Trophoblast cell (in vitro differentiated cells and primary cell): ENCODE measurements at regions not wholly inside any gene's neighbourhood (a gene's known extent, or its start where the extent isn't known, plus 50 kb on each side); places are given as distances from the start of the nearest gene placed in this dataset.
"Not testable (repeated sequence)": the region's sequence is repeated elsewhere in the genome, so short reads cannot be mapped to it uniquely, and the experiment has no call there.

Experiments used
- DNase-seq, 2 donors: peaks; one replicate each; pipeline ENCODE4 v3.0.0-alpha.2; 2016
- H2AFZ ChIP-seq: 2 replicates; pipeline ENCODE4 v1.6.1; 2013; ENCODE audit warnings: low read length, moderate library complexity, mild to moderate bottlenecking; ENCODE audit not compliant: insufficient read depth, poor library complexity
- H2AK5ac ChIP-seq: 2 replicates; pipeline ENCODE4 v1.6.1; 2013; ENCODE audit warnings: mild to moderate bottlenecking, low read length
- H2BK120ac ChIP-seq: 2 replicates; pipeline ENCODE4 v1.6.1; 2013; ENCODE audit warnings: low read length, mild to moderate bottlenecking, moderate library complexity; ENCODE audit not compliant: insufficient read depth, poor library complexity
- H2BK12ac ChIP-seq: 2 replicates; pipeline ENCODE4 v1.6.1; 2013; ENCODE audit warnings: mild to moderate bottlenecking, low read length, moderate library complexity
- H2BK5ac ChIP-seq: 2 replicates; pipeline ENCODE4 v1.6.1; 2013; ENCODE audit warnings: low read length, low read depth, moderate library complexity, mild to moderate bottlenecking; ENCODE audit not compliant: poor library complexity
- H3K14ac ChIP-seq: 2 replicates; pipeline ENCODE4 v1.6.1; 2013; ENCODE audit warnings: mild to moderate bottlenecking, low read length
- H3K18ac ChIP-seq: 2 replicates; pipeline ENCODE4 v1.6.1; 2013; ENCODE audit warnings: mild to moderate bottlenecking, low read length
- H3K23ac ChIP-seq: 2 replicates; pipeline ENCODE4 v1.6.1; 2013; ENCODE audit warnings: low read length
- H3K27ac ChIP-seq: 2 replicates; pipeline ENCODE4 v1.5.1; 2013; ENCODE audit warnings: low read depth, mild to moderate bottlenecking, inconsistent platforms, low read length, moderate library complexity
- H3K27me3 ChIP-seq: 2 replicates; pipeline ENCODE4 v1.6.1; 2013; ENCODE audit warnings: inconsistent platforms, mild to moderate bottlenecking, low read length, moderate library complexity; ENCODE audit not compliant: insufficient read depth
- H3K36me3 ChIP-seq, 2 experiments: 1 replicate in 1 of 2; 2 replicates in 1 of 2; pipeline ENCODE4 v1.6.1; 2013; ENCODE audit warnings: low read length in 2 of 2, mild to moderate bottlenecking in 2 of 2, moderate library complexity in 1 of 2; ENCODE audit not compliant: insufficient read depth in 2 of 2, control insufficient read depth in 1 of 2
- H3K4ac ChIP-seq: 2 replicates; pipeline ENCODE4 v1.6.1; 2013; ENCODE audit warnings: low read depth, mild to moderate bottlenecking, low read length, moderate library complexity
- H3K4me1 ChIP-seq, 2 experiments: 1 replicate in 1 of 2; 2 replicates in 1 of 2; pipeline ENCODE4 v1.6.1; 2013; ENCODE audit warnings: low read length in 2 of 2, mild to moderate bottlenecking in 2 of 2, moderate library complexity in 1 of 2; ENCODE audit not compliant: insufficient read depth in 2 of 2, control insufficient read depth in 1 of 2
- H3K4me2 ChIP-seq: 2 replicates; pipeline ENCODE4 v1.6.1; 2013; ENCODE audit warnings: inconsistent platforms, mild to moderate bottlenecking, low read length, moderate library complexity
- H3K4me3 ChIP-seq: 2 replicates; pipeline ENCODE4 v1.5.1; 2013; ENCODE audit warnings: mild to moderate bottlenecking, low read depth, low read length, inconsistent platforms
- H3K79me1 ChIP-seq: one replicate; pipeline ENCODE4 v1.6.1; 2013; ENCODE audit warnings: low read length
- H3K79me2 ChIP-seq: 2 replicates; pipeline ENCODE4 v1.6.1; 2013; ENCODE audit warnings: low read length, mild to moderate bottlenecking; ENCODE audit not compliant: control insufficient read depth, insufficient read depth, poor library complexity
- H3K9ac ChIP-seq: 2 replicates; pipeline ENCODE4 v1.6.1; 2013; ENCODE audit warnings: mild to moderate bottlenecking, low read length
- H3K9me3 ChIP-seq: 2 replicates; pipeline ENCODE4 v1.6.1; 2013; ENCODE audit warnings: low read depth, mild to moderate bottlenecking, control low read depth, inconsistent platforms, low read length; ENCODE audit not compliant: insufficient read depth
- H4K12ac ChIP-seq: 2 replicates; pipeline ENCODE4 v1.6.1; 2013; ENCODE audit warnings: low read depth, mild to moderate bottlenecking, low read length, moderate library complexity
- H4K8ac ChIP-seq: 2 replicates; pipeline ENCODE4 v1.6.1; 2013; ENCODE audit warnings: low read depth, mild to moderate bottlenecking, low read length, moderate library complexity
- H4K91ac ChIP-seq: one replicate; pipeline ENCODE4 v1.6.1; 2013; ENCODE audit warnings: low read depth, mild to moderate bottlenecking, low read length, moderate library complexity
- WGBS: extraction: QIAGEN DNeasy Blood & Tissue Kit; methylation state at CpG from one replicate; pipeline ENCODE4 v1.1.7; 2013; ENCODE audit warnings: missing lambda C conversion rate; ENCODE audit not compliant: insufficient read length, insufficient coverage; ENCODE audit errors: extremely low coverage; 5-methylcytosine and 5-hydroxymethylcytosine counted together

GRCh38 chr11:97087419-97087818 is 697.6 kb downstream of the JRKL start:
- H3K18ac ChIP-seq = no peak overlapping the region
- no peaks in the 10 kb centered on the region for H3K9me3 ChIP-seq
- H3K79me2 ChIP-seq = no peaks in the 10 kb centered on the region
- H4K91ac ChIP-seq = no peak overlapping the region
- no peak overlapping the region for H3K14ac ChIP-seq
- no peak overlapping the region for H4K8ac ChIP-seq
- H3K9ac ChIP-seq = no peak overlapping the region
- H3K79me1 ChIP-seq = no peaks in the 10 kb centered on the region
- no peak overlapping the region for H2BK12ac ChIP-seq
- no peak overlapping the region for H3K4me3 ChIP-seq
- no peaks in the 10 kb centered on the region for H3K36me3 ChIP-seq
- H3K4ac ChIP-seq = no peak overlapping the region
- no peaks in the 10 kb centered on the region for H3K4me1 ChIP-seq
- no peak overlapping the region for H4K12ac ChIP-seq
- no peak overlapping the region for H2BK5ac ChIP-seq
- no peak overlapping the region for H2AK5ac ChIP-seq
- H2BK120ac ChIP-seq = no peak overlapping the region
- no peak overlapping the region for H2AFZ ChIP-seq
- no peaks in the 10 kb centered on the region for H3K27me3 ChIP-seq
- WGBS = no CpG with 5 or more reads among the region's 2 CpGs
- DNase-seq = no peak
- no peak overlapping the region for H3K27ac ChIP-seq
- no peak overlapping the region for H3K23ac ChIP-seq
- H3K4me2 ChIP-seq = no peak overlapping the region

- Histone ChIP-seq H3K9ac (no peak overlapping the region), H3K4me2 (no peak overlapping the region), H4K12ac (no peak overlapping the region), H2BK12ac (no peak overlapping the region), H3K23ac (no peak overlapping the region), H3K36me3 (no peaks in the 10 kb centered on the region), H3K27ac (no peak overlapping the region), H4K91ac (no peak overlapping the region), H3K79me1 (no peaks in the 10 kb centered on the region), H3K4ac (no peak overlapping the region), H3K4me1 (peaks cover 0 to 1% of the 10 kb centered on the region in 2 experiments), H2BK5ac (no peak overlapping the region), H3K18ac (no peak overlapping the region), H3K4me3 (no peak overlapping the region), H2AK5ac (no peak overlapping the region), H3K14ac (no peak overlapping the region), H3K27me3 (no peaks in the 10 kb centered on the region), H3K79me2 (no peaks in the 10 kb centered on the region), H3K9me3 (no peaks in the 10 kb centered on the region), H2AFZ (no peak overlapping the region), H4K8ac (no peak overlapping the region), H2BK120ac (no peak overlapping the region)
- no peak for DNase-seq
- no CpG with 5 or more reads among the region's 1 CpG for WGBS
These were observed 703.0 kb downstream of the JRKL start for GRCh38 chr11:97092823-97093222.

- not testable (repeated sequence) for H2BK12ac ChIP-seq, H3K4ac ChIP-seq, H3K23ac ChIP-seq, H4K8ac ChIP-seq, H3K14ac ChIP-seq, H3K4me2 ChIP-seq, H3K4me1 ChIP-seq, H2BK5ac ChIP-seq, H3K36me3 ChIP-seq, H3K27me3 ChIP-seq, H4K91ac ChIP-seq, H3K9ac ChIP-seq, H4K12ac ChIP-seq, H3K27ac ChIP-seq, DNase-seq, H3K79me2 ChIP-seq, H3K4me3 ChIP-seq, H2AFZ ChIP-seq, H2BK120ac ChIP-seq, H3K18ac ChIP-seq, H3K9me3 ChIP-seq, H3K79me1 ChIP-seq, H2AK5ac ChIP-seq
- WGBS = no CpG with 5 or more reads among the region's 3 CpGs
These were observed 712.4 kb downstream of the JRKL start for GRCh38 chr11:97102180-97102579.

GRCh38 chr11:97107604-97108003 is 717.8 kb downstream of the JRKL start:
- no peak overlapping the region for H4K91ac ChIP-seq
- H3K79me1 ChIP-seq = no peaks in the 10 kb centered on the region
- H3K36me3 ChIP-seq = no peaks in the 10 kb centered on the region
- H4K8ac ChIP-seq = no peak overlapping the region
- no peak overlapping the region for H2AFZ ChIP-seq
- no peak overlapping the region for H3K27ac ChIP-seq
- no peak overlapping the region for H3K18ac ChIP-seq
- no peak overlapping the region for H3K4me2 ChIP-seq
- no peak overlapping the region for H2BK5ac ChIP-seq
- no peak overlapping the region for H3K4ac ChIP-seq
- H3K14ac ChIP-seq = no peak overlapping the region
- no peaks in the 10 kb centered on the region for H3K4me1 ChIP-seq
- no peak overlapping the region for H4K12ac ChIP-seq
- H3K4me3 ChIP-seq = no peak overlapping the region
- H2BK120ac ChIP-seq = no peak overlapping the region
- H3K27me3 ChIP-seq = no peaks in the 10 kb centered on the region
- DNase-seq = no peak
- H2BK12ac ChIP-seq = no peak overlapping the region
- H3K79me2 ChIP-seq = no peaks in the 10 kb centered on the region
- no peak overlapping the region for H2AK5ac ChIP-seq
- H3K9ac ChIP-seq = no peak overlapping the region
- no peaks in the 10 kb centered on the region for H3K9me3 ChIP-seq
- H3K23ac ChIP-seq = no peak overlapping the region
